Endodermal cell (in vitro differentiated cells): ENCODE measurements at regions not wholly inside any gene's neighbourhood (a gene's known extent, or its start where the extent isn't known, plus 50 kb on each side); places are given as distances from the start of the nearest gene placed in this dataset.

Experiments used
- DNase-seq: peaks from one replicate; pipeline ENCODE4 v3.0.0-alpha.2; 2017
- H3K27ac ChIP-seq: 2 replicates; pipeline ENCODE4 v1.5.1; 2013; ENCODE audit warnings: mild to moderate bottlenecking, low read depth, low read length, moderate library complexity
- H3K27me3 ChIP-seq: 2 replicates; pipeline ENCODE4 v1.6.1; 2013; ENCODE audit warnings: mild to moderate bottlenecking, low read length, moderate library complexity; ENCODE audit not compliant: insufficient read depth, control insufficient read depth, poor library complexity, severe bottlenecking
- H3K36me3 ChIP-seq: 2 replicates; pipeline ENCODE4 v1.7.0; 2013; ENCODE audit warnings: mild to moderate bottlenecking, low read length, moderate library complexity; ENCODE audit not compliant: control insufficient read depth, insufficient read depth
- H3K4me1 ChIP-seq: one replicate; pipeline ENCODE4 v1.7.0; 2013; ENCODE audit warnings: low read length; ENCODE audit not compliant: control insufficient read depth, insufficient read depth
- H3K4me3 ChIP-seq: 2 replicates; pipeline ENCODE4 v1.5.1; 2013; ENCODE audit warnings: mild to moderate bottlenecking, low read length, moderate library complexity
- H3K9ac ChIP-seq: 2 replicates; pipeline ENCODE4 v1.6.1; 2013; ENCODE audit warnings: mild to moderate bottlenecking, low read length, moderate library complexity; ENCODE audit not compliant: poor library complexity, severe bottlenecking; ENCODE audit errors: extremely low read depth
- H3K9me3 ChIP-seq: 2 replicates; pipeline ENCODE4 v1.6.1; 2013; ENCODE audit warnings: mild to moderate bottlenecking, low read length, moderate library complexity; ENCODE audit not compliant: control insufficient read depth
- H3K27ac Mint-ChIP-seq: 2 replicates; pipeline ENCODE4 v1.8.0; 2020; ENCODE audit warnings: mixed read lengths
- H3K27me3 Mint-ChIP-seq: 2 replicates; pipeline ENCODE4 v1.8.0; 2021; ENCODE audit warnings: mild to moderate bottlenecking, mixed read lengths; ENCODE audit not compliant: insufficient read depth
- H3K36me3 Mint-ChIP-seq: 2 replicates; pipeline ENCODE4 v1.8.0; 2020; ENCODE audit warnings: low read depth, mixed read lengths
- H3K4me1 Mint-ChIP-seq: 2 replicates; pipeline ENCODE4 v1.8.0; 2020; ENCODE audit warnings: mixed read lengths
- H3K4me3 Mint-ChIP-seq: 2 replicates; pipeline ENCODE4 v1.8.0; 2020; ENCODE audit warnings: mild to moderate bottlenecking, moderate library complexity, mixed read lengths
- H3K9me3 Mint-ChIP-seq: 2 replicates; pipeline ENCODE4 v1.8.0; 2020; ENCODE audit warnings: mild to moderate bottlenecking, mixed read lengths
- CTCF ChIP-seq: fragments of 200-600 bp; sonication (generic); conservative IDR thresholded peaks from 2 replicates; pipeline ENCODE4 v1.5.0; 2021; ENCODE audit warnings: antibody characterized with exemption, mild to moderate bottlenecking
- WGBS, 2 experiments: methylation state at CpG; one replicate each; pipeline versions ENCODE4 v1.1.5 to v1.1.7; 2013; ENCODE audit warnings: missing lambda C conversion rate in 2 of 2, mixed read lengths in 1 of 2; ENCODE audit not compliant: insufficient coverage in 1 of 2, insufficient read length in 1 of 2; 5-methylcytosine and 5-hydroxymethylcytosine counted together

DNA sequence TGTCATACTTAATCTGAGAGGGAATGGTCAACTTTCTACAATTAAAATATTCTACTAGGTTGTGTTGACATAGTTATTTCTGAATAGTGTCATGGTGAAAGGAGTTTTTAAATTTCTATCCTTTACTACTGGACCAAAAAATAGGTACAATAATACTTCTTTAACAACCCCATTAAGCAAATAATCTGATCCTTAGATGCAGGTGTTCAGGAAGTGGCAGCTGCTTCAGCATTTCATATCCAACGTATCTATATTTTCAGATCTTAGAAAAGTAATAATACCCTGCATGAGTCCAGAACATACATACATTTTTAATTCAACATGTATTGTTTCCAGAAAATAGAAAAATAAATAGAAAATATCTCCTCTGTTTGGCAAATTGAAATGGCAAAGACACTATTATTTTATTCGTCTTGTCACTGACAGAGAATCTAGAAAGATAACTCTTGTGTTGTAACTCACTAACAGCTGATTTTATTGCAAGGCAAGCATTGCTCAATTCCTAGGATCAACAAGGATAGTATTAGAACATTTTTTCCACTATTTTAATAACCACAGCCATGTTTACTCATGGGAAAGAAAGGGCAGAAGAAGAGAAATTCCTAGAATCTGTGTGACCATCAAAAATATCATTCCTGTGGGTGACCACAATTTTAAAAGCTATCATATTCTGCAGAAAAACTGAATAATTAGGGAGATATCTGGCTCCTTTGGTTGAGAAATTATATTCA is 159.3 kb upstream of the CNTNAP2 start:
- no peaks in the 10 kb centered on the region for H3K9me3 ChIP-seq
- no peaks in the 10 kb centered on the region for H3K27me3 ChIP-seq
- Mint-ChIP-seq H3K4me3 (no peak overlapping the region), H3K4me1 (no peaks in the 10 kb centered on the region), H3K36me3 (no peaks in the 10 kb centered on the region), H3K27me3 (no peaks in the 10 kb centered on the region), H3K27ac (no peak overlapping the region), H3K9me3 (no peaks in the 10 kb centered on the region)
- H3K4me1 ChIP-seq: no peaks in the 10 kb centered on the region
- DNase-seq: no peak
- H3K27ac ChIP-seq: no peak overlapping the region
- no peak overlapping the region for H3K4me3 ChIP-seq
- H3K36me3 ChIP-seq: no peaks in the 10 kb centered on the region
- WGBS, 2 experiments: 92 to 100% methylated on average over 1 to 2 of the region's 2 CpGs
- no peak overlapping the region for H3K9ac ChIP-seq
- TF ChIP-seq CTCF: no peak

- WGBS, 2 experiments: 100% methylated on average over 1 of the region's 1 CpG; no CpG with 5 or more reads in 1 of the 2 experiments
- no peak overlapping the region for H3K4me3 ChIP-seq
- H3K9ac ChIP-seq: no peak overlapping the region
- H3K36me3 ChIP-seq: no peaks in the 10 kb centered on the region
- Mint-ChIP-seq H3K36me3 (no peaks in the 10 kb centered on the region), H3K27me3 (no peaks in the 10 kb centered on the region), H3K4me3 (no peak overlapping the region), H3K4me1 (no peaks in the 10 kb centered on the region), H3K27ac (no peak overlapping the region), H3K9me3 (no peaks in the 10 kb centered on the region)
- H3K27me3 ChIP-seq: no peaks in the 10 kb centered on the region
- no peak for TF ChIP-seq CTCF
- no peaks in the 10 kb centered on the region for H3K9me3 ChIP-seq
- no peaks in the 10 kb centered on the region for H3K4me1 ChIP-seq
- no peak for DNase-seq
- no peak overlapping the region for H3K27ac ChIP-seq
These were observed 165.0 kb upstream of the CNTNAP2 start for GRCh38 chr7:145951566-145951965.

DNA sequence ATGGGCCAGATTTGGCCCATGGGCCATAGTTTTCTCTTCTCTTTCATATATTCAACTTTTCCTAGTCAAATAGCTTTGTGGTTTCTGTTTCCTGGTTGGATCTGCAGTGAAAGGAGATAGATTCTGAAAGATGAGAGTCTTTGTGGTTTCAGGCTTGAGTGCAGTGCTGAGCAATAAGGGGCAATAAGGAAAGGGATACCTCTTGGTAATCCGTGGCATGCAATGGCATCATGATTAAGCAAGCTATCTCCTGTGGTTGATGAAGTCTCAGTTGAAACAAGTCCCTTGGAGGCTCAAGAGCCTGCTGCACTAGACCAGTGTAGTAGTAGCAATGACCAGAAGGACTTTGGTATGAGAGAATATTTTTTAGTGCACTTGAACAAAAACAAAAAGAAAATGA is 187.7 kb upstream of the CNTNAP2 start:
- H3K4me1 ChIP-seq: no peaks in the 10 kb centered on the region
- no peak for DNase-seq
- no peak overlapping the region for H3K27ac ChIP-seq
- WGBS, 2 experiments: 76 to 100% methylated on average over 1 of the region's 1 CpG
- Mint-ChIP-seq H3K4me1 (no peaks in the 10 kb centered on the region), H3K27me3 (no peaks in the 10 kb centered on the region), H3K4me3 (no peak overlapping the region), H3K36me3 (no peaks in the 10 kb centered on the region), H3K27ac (no peak overlapping the region), H3K9me3 (no peaks in the 10 kb centered on the region)
- no peak overlapping the region for H3K4me3 ChIP-seq
- no peaks in the 10 kb centered on the region for H3K9me3 ChIP-seq
- no peaks in the 10 kb centered on the region for H3K36me3 ChIP-seq
- no peak overlapping the region for H3K9ac ChIP-seq
- no peaks in the 10 kb centered on the region for H3K27me3 ChIP-seq
- no peak for TF ChIP-seq CTCF
